ENCODE measurements at regions not wholly inside any gene's neighbourhood (a gene's known extent, or its start where the extent isn't known, plus 50 kb on each side); places are given as distances from the start of the nearest gene placed in this dataset.

DNA sequence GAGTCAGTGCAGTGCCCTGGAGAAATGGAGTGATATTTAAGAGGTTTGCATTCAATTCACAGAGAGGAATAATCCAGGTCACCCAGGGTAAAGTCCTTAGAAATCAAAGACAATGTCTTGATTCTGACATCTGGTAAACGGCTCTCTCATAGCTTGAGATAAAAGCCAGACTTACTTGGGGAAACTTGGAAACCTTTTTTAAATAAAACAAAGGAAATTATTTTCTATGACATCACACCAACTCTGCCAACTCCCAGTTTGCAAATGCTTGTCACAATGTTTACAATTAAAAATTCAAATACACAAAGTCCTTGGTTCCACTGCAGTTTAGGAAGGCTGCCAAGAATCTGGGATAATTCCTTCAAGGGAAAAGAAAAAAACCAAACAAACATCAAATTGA is 255.1 kb upstream of the NREP start:
- intact Hi-C loops (cut with micrococcal nuclease; ENCODE audit: unreplicated experiment): no loop called here
- H3K27ac ChIP-seq (ENCODE audit: low read length): no peak overlapping the region
- DNase-seq (ENCODE audit: low read depth, low spot score): no peak

DNA sequence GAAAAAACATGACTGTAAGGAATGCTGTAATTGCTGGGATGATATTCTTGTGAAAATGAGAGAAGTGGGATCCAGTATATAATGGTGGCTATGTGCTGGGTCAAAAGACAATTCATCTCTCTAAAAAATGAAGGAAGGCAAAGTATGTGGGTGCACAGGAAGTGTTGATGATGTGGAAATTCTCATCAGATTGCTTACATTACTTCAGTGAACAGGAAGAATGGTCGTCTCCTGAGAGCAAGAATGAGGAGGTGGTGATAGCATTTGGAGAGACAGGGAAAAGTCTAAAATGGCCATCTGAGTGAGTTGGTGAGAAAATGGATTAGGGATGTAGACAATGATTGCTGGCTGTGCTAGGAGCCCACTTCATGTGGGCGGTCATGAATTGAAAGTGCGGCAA is 253.5 kb upstream of the NREP start:
- H3K27ac ChIP-seq (ENCODE audit: low read length): no peak overlapping the region
- TF ChIP-seq, protein P1, sequence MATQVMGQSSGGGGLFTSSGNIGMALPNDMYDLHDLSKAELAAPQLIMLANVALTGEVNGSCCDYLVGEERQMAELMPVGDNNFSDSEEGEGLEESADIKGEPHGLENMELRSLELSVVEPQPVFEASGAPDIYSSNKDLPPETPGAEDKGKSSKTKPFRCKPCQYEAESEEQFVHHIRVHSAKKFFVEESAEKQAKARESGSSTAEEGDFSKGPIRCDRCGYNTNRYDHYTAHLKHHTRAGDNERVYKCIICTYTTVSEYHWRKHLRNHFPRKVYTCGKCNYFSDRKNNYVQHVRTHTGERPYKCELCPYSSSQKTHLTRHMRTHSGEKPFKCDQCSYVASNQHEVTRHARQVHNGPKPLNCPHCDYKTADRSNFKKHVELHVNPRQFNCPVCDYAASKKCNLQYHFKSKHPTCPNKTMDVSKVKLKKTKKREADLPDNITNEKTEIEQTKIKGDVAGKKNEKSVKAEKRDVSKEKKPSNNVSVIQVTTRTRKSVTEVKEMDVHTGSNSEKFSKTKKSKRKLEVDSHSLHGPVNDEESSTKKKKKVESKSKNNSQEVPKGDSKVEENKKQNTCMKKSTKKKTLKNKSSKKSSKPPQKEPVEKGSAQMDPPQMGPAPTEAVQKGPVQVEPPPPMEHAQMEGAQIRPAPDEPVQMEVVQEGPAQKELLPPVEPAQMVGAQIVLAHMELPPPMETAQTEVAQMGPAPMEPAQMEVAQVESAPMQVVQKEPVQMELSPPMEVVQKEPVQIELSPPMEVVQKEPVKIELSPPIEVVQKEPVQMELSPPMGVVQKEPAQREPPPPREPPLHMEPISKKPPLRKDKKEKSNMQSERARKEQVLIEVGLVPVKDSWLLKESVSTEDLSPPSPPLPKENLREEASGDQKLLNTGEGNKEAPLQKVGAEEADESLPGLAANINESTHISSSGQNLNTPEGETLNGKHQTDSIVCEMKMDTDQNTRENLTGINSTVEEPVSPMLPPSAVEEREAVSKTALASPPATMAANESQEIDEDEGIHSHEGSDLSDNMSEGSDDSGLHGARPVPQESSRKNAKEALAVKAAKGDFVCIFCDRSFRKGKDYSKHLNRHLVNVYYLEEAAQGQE (IDR thresholded peaks at IDR 0.05; ENCODE audit: insufficient read depth in 1 of 2, low read depth in 2 of 2, low read length in 1 of 2): no peak
- TF ChIP-seq SIN3A (IDR thresholded peaks at IDR 0.05; ENCODE audit: borderline replicate concordance, insufficient read depth, low read depth, low read length) (no peak), POLR2AphosphoS5 (IDR thresholded peaks at IDR 0.05; ENCODE audit: low read depth, low read length) (no peak)
- no TSS peak for BruUV-seq (replicated peaks)
- H3K36me3 ChIP-seq (ENCODE audit: control insufficient read depth, insufficient read depth, low read length): no peaks in the 10 kb centered on the region
- H3K27me3 ChIP-seq (ENCODE audit: control insufficient read depth, insufficient read depth, low read length): no peaks in the 10 kb centered on the region
- H3K4me1 ChIP-seq (ENCODE audit: control insufficient read depth, insufficient read depth, low read length): no peaks in the 10 kb centered on the region
- ATAC-seq (no peak), DNase-seq (ENCODE audit: low read depth, low spot score) (no peak)
- CTCF ChIA-PET: no interaction called here
- intact Hi-C loops (cut with micrococcal nuclease; ENCODE audit: unreplicated experiment): no loop called here
- in situ Hi-C loops (cut with HindIII; ENCODE audit: low pct_unique_long_range_greater_than_20kb, low sequenced_read_pairs): no loop called here
- POLR2A ChIA-PET: no interaction called here
- no peaks in the 10 kb centered on the region for H3K9me3 ChIP-seq (ENCODE audit: control insufficient read depth, insufficient read depth, low read depth, low read length)
- no peak overlapping the region for H3K4me3 ChIP-seq (ENCODE audit: low read depth in 2 of 2, low read length in 2 of 2)

More for the DNA sequence above, 255.1 kb upstream of the NREP start:
- no peak overlapping the region for H3K4me3 ChIP-seq (ENCODE audit: low read depth in 2 of 2, low read length in 2 of 2)
- H3K9me3 ChIP-seq (ENCODE audit: control insufficient read depth, insufficient read depth, low read depth, low read length): no peaks in the 10 kb centered on the region
- ChIA-PET CTCF (interaction anchor here (0.7 kb wide), 1 partner anchor 265 kb away, joined by 3 read pairs; no protein-coding TSS in a partner anchor), POLR2A (no interaction called here)
- H3K27me3 ChIP-seq (ENCODE audit: control insufficient read depth, insufficient read depth, low read length): no peaks in the 10 kb centered on the region
- no peaks in the 10 kb centered on the region for H3K36me3 ChIP-seq (ENCODE audit: control insufficient read depth, insufficient read depth, low read length)
- TF ChIP-seq TCF7L2 (IDR thresholded peaks at IDR 0.05; ENCODE audit: low read depth, low read length) (no peak), SIN3A (IDR thresholded peaks at IDR 0.05; ENCODE audit: borderline replicate concordance, insufficient read depth, low read depth, low read length) (no peak), POLR2AphosphoS5 (IDR thresholded peaks at IDR 0.05; ENCODE audit: low read depth, low read length) (no peak)
- TF ChIP-seq, protein P1 (IDR thresholded peaks at IDR 0.05; ENCODE audit: insufficient read depth in 1 of 2, low read depth in 2 of 2, low read length in 1 of 2): no peak
- TF ChIP-seq, protein P2, sequence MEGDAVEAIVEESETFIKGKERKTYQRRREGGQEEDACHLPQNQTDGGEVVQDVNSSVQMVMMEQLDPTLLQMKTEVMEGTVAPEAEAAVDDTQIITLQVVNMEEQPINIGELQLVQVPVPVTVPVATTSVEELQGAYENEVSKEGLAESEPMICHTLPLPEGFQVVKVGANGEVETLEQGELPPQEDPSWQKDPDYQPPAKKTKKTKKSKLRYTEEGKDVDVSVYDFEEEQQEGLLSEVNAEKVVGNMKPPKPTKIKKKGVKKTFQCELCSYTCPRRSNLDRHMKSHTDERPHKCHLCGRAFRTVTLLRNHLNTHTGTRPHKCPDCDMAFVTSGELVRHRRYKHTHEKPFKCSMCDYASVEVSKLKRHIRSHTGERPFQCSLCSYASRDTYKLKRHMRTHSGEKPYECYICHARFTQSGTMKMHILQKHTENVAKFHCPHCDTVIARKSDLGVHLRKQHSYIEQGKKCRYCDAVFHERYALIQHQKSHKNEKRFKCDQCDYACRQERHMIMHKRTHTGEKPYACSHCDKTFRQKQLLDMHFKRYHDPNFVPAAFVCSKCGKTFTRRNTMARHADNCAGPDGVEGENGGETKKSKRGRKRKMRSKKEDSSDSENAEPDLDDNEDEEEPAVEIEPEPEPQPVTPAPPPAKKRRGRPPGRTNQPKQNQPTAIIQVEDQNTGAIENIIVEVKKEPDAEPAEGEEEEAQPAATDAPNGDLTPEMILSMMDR (IDR thresholded peaks at IDR 0.05): no peak
- no TSS peak for BruUV-seq (replicated peaks)
- in situ Hi-C loops (cut with HindIII; ENCODE audit: low pct_unique_long_range_greater_than_20kb, low sequenced_read_pairs): no loop called here
- no peak for ATAC-seq
- no peaks in the 10 kb centered on the region for H3K4me1 ChIP-seq (ENCODE audit: control insufficient read depth, insufficient read depth, low read length)

Data from Panc1 (cell line).